DMS79 treated with DMSO at 0.1 percent for 48 hours (cell line): ENCODE measurements at regions not wholly inside any gene's neighbourhood (a gene's known extent, or its start where the extent isn't known, plus 50 kb on each side); places are given as distances from the start of the nearest gene placed in this dataset.

Experiments used
- DNase-seq: peaks from one replicate; lab custom pipeline; 2025; lab: John Stamatoyannopoulos, UW

GRCh38 chr20:40168981-40169620, 519.9 kb downstream of the MAFB start:
- no peak for DNase-seq

- DNase-seq = no peak
These were observed 527.6 kb downstream of the MAFB start for GRCh38 chr20:40161391-40161790.

- DNase-seq = no peak
These were observed 528.9 kb downstream of the MAFB start for GRCh38 chr20:40160097-40160550.

GRCh38 chr20:40159276-40159675, 529.8 kb downstream of the MAFB start:
- no peak for DNase-seq

GRCh38 chr20:40156600-40157317, 532.3 kb downstream of the MAFB start:
- DNase-seq = no peak

GRCh38 chr20:40154514-40154913, 534.5 kb downstream of the MAFB start:
- no peak for DNase-seq

- no peak for DNase-seq
These were observed 540.1 kb downstream of the MAFB start for GRCh38 chr20:40148886-40149285.

GRCh38 chr20:40146071-40146470, 543.0 kb downstream of the MAFB start:
- no peak for DNase-seq

- peak; percentile 52 for DNase-seq
These were observed 544.5 kb downstream of the MAFB start for GRCh38 chr20:40144581-40144980.

- DNase-seq = no peak
These were observed 554.9 kb downstream of the MAFB start for GRCh38 chr20:40134176-40134575.

GRCh38 chr20:40120827-40121226, 568.2 kb downstream of the MAFB start:
- no peak for DNase-seq

GRCh38 chr20:40111282-40111681, 577.8 kb downstream of the MAFB start:
- no peak for DNase-seq

- no peak for DNase-seq
These were observed 578.7 kb downstream of the MAFB start for GRCh38 chr20:40110311-40110831.

- DNase-seq = no peak
These were observed 579.9 kb downstream of the MAFB start for GRCh38 chr20:40109136-40109535.

- no peak for DNase-seq
These were observed 580.7 kb downstream of the MAFB start for GRCh38 chr20:40108321-40108720.

GRCh38 chr20:40104959-40105358, 584.1 kb downstream of the MAFB start:
- no peak for DNase-seq

GRCh38 chr20:40103420-40103819, 585.6 kb downstream of the MAFB start:
- no peak for DNase-seq

GRCh38 chr20:40101560-40101959, 587.5 kb downstream of the MAFB start:
- DNase-seq = no peak

- no peak for DNase-seq
These were observed 588.8 kb downstream of the MAFB start for GRCh38 chr20:40100261-40100660.

- no peak for DNase-seq
These were observed 598.8 kb downstream of the MAFB start for GRCh38 chr20:40090236-40090635.

GRCh38 chr20:40087496-40087895, 601.5 kb downstream of the MAFB start:
- DNase-seq = no peak

GRCh38 chr20:40085513-40085912, 603.5 kb downstream of the MAFB start:
- no peak for DNase-seq

- DNase-seq = no peak
These were observed 606.6 kb downstream of the MAFB start for GRCh38 chr20:40082436-40082835.

GRCh38 chr20:40081653-40082052, 607.4 kb downstream of the MAFB start:
- no peak for DNase-seq
